PFSK-1 (cell line): ENCODE measurements at regions not wholly inside any gene's neighbourhood (a gene's known extent, or its start where the extent isn't known, plus 50 kb on each side); places are given as distances from the start of the nearest gene placed in this dataset.

Source experiments
- FOXP2 ChIP-seq: optimal IDR thresholded peaks from 2 replicates; pipeline ENCODE3; 2011; ENCODE audit warnings: borderline replicate concordance, control low read depth, inconsistent platforms; ENCODE audit not compliant: insufficient read depth; ENCODE audit errors: extremely low read length, extremely low read depth
- POLR2AphosphoS5 ChIP-seq: IDR thresholded peaks from 2 replicates; pipeline ENCODE4 v1.6.1; 2012; ENCODE audit warnings: low read depth, mild to moderate bottlenecking, control low read depth, low read length, moderate library complexity
- REST ChIP-seq, 2 experiments: IDR thresholded peaks; 2 replicates each; pipeline versions ENCODE4 v1.6.1 to v1.8.0; 2011 to 2012; ENCODE audit warnings: low read depth in 2 of 2, low read length in 2 of 2, control low read depth in 1 of 2, inconsistent platforms in 1 of 2, mild to moderate bottlenecking in 1 of 2, moderate library complexity in 1 of 2; ENCODE audit not compliant: insufficient read depth in 1 of 2
- SIN3A ChIP-seq: IDR thresholded peaks from 2 replicates; pipeline ENCODE4 v1.6.1; 2012; ENCODE audit warnings: mild to moderate bottlenecking, low read length, moderate library complexity, borderline replicate concordance; ENCODE audit not compliant: insufficient read depth
- TAF1 ChIP-seq: IDR thresholded peaks from 2 replicates; pipeline ENCODE4 v1.6.1; 2012; ENCODE audit warnings: low read length, control low read depth, borderline replicate concordance; ENCODE audit not compliant: insufficient read depth

GRCh38 chr14:53861781-53862180 is 94.8 kb downstream of the BMP4 start:
- TF ChIP-seq TAF1 (no peak), REST (IDR thresholded peaks at IDR 0.05; ENCODE audit: insufficient read depth in 1 of 2, low read depth in 2 of 2, low read length in 2 of 2) (no peak), POLR2AphosphoS5 (no peak), SIN3A (no peak), FOXP2 (no peak)

- TF ChIP-seq FOXP2 (no peak), TAF1 (no peak), POLR2AphosphoS5 (no peak), REST (IDR thresholded peaks at IDR 0.05; ENCODE audit: insufficient read depth in 1 of 2, low read depth in 2 of 2, low read length in 2 of 2) (no peak), SIN3A (no peak)
Measured at GRCh38 chr14:53858345-53858684, 98.3 kb downstream of the BMP4 start.

DNA sequence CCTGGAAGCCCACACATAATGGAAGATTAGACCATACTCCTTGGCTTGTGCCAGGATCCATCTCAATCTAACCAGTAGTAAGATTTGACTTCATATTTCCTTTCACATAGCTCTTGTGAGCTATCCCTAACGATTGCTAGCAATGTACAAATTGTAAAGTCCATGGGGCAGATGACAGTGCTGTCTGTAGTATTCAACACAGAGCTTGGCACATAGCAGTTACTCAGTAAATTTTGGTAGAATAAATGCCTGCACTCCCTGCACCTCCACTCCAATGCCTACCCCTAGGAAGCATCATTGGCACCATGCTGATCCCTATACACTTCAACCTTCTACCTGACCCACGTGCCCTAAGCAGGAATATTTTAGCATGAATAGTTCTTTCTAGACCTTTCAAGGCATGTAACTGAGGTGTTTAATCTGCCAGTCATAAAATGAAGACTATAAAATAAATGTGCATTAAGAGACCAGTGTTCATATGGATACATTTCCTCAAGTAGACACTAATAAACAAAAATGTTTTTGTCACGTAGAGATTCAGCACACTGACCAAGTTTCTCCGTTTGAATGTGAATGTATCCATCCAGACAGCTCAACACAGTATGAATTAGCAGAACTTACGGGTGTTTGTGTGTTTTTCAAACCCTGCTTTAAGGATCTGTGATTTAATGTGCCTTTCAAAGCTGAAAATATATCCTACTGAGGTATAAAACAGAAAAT is 98.8 kb downstream of the BMP4 start:
- TF ChIP-seq TAF1 = no peak
- TF ChIP-seq POLR2AphosphoS5 = no peak
- TF ChIP-seq SIN3A = no peak
- TF ChIP-seq REST (IDR thresholded peaks at IDR 0.05; ENCODE audit: insufficient read depth in 1 of 2, low read depth in 2 of 2, low read length in 2 of 2) = no peak
- no peak for TF ChIP-seq FOXP2

- TF ChIP-seq REST (IDR thresholded peaks at IDR 0.05; ENCODE audit: insufficient read depth in 1 of 2, low read depth in 2 of 2, low read length in 2 of 2) (no peak), POLR2AphosphoS5 (no peak), FOXP2 (no peak), TAF1 (no peak), SIN3A (no peak)
Measured at GRCh38 chr14:53855574-53855973, 101.1 kb downstream of the BMP4 start.

GRCh38 chr14:53855127-53855526 is 101.5 kb downstream of the BMP4 start:
- TF ChIP-seq REST (IDR thresholded peaks at IDR 0.05; ENCODE audit: insufficient read depth in 1 of 2, low read depth in 2 of 2, low read length in 2 of 2) = no peak
- no peak for TF ChIP-seq TAF1
- TF ChIP-seq POLR2AphosphoS5 = no peak
- TF ChIP-seq FOXP2 = no peak
- no peak for TF ChIP-seq SIN3A
